ENCODE measurements at regions not wholly inside any gene's neighbourhood (a gene's known extent, or its start where the extent isn't known, plus 50 kb on each side); places are given as distances from the start of the nearest gene placed in this dataset.

DNA sequence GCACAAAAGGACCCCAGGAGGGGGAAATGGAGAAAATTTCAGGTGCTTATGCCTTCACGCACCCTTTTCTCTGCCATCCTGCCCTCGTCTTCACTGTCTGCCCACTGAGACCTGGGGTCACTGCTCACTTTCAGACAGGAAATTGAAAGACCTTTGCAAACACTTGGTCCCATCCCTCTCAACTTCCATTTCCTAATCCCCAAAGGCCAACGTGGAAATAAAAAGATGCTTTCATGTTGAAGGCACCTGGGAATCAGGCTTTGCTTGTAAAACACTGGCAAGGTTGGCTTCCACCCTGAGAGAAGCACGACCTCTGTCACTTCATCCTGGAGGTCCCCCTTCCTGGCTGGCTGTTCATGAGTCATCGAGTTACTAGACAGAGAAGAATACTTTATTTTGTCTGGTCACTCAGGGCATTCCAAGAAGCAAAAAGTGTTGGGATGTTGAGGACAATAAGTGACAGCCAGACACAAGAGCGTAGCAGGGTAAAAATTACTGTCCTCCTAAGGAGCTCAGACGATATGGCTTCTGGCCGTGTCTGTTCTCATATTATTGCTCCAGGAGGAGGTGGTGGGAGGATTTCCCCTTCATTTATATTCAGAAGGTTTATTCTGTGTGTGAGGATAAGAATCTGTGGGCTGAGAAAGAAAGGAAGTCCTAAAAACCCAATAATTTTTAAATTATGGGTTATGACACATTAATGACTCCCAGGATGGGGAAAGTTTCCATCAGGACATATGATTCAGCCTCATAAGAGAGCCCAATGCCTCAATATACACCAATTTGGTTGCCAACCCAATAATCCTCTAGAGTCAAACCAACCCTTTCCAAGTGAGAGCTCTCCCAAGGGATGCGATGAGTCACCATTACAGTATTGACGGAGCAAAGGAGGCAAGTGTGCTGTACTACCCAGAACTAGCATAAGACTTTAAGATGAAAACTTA is 409.0 kb downstream of the COG6 start:
- Mint-ChIP-seq H3K4me3 (no peak overlapping the region), H3K27me3 (ENCODE audit: low read depth) (no peaks in the 10 kb centered on the region), H3K27ac (no peak overlapping the region), H3K9me3 (no peaks in the 10 kb centered on the region), H3K36me3 (no peaks in the 10 kb centered on the region), H3K4me1 (peaks cover 9% of the 10 kb centered on the region)
- DNase-seq (ENCODE audit: low spot score) (no peak), ATAC-seq (no peak)
- TF ChIP-seq, protein P1, sequence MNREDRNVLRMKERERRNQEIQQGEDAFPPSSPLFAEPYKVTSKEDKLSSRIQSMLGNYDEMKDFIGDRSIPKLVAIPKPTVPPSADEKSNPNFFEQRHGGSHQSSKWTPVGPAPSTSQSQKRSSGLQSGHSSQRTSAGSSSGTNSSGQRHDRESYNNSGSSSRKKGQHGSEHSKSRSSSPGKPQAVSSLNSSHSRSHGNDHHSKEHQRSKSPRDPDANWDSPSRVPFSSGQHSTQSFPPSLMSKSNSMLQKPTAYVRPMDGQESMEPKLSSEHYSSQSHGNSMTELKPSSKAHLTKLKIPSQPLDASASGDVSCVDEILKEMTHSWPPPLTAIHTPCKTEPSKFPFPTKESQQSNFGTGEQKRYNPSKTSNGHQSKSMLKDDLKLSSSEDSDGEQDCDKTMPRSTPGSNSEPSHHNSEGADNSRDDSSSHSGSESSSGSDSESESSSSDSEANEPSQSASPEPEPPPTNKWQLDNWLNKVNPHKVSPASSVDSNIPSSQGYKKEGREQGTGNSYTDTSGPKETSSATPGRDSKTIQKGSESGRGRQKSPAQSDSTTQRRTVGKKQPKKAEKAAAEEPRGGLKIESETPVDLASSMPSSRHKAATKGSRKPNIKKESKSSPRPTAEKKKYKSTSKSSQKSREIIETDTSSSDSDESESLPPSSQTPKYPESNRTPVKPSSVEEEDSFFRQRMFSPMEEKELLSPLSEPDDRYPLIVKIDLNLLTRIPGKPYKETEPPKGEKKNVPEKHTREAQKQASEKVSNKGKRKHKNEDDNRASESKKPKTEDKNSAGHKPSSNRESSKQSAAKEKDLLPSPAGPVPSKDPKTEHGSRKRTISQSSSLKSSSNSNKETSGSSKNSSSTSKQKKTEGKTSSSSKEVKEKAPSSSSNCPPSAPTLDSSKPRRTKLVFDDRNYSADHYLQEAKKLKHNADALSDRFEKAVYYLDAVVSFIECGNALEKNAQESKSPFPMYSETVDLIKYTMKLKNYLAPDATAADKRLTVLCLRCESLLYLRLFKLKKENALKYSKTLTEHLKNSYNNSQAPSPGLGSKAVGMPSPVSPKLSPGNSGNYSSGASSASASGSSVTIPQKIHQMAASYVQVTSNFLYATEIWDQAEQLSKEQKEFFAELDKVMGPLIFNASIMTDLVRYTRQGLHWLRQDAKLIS (CRISPR knock-in tag; IDR thresholded peaks at IDR 0.05; ENCODE audit: borderline replicate concordance) = no peak
- TF ChIP-seq FOXK1 (CRISPR knock-in tag; IDR thresholded peaks at IDR 0.05) (no peak), USF1 (CRISPR knock-in tag; IDR thresholded peaks at IDR 0.05) (no peak), MXD4 (CRISPR knock-in tag; IDR thresholded peaks at IDR 0.05; ENCODE audit: borderline replicate concordance) (no peak), KAT7 (CRISPR knock-in tag; IDR thresholded peaks at IDR 0.05; ENCODE audit: borderline replicate concordance) (no peak), GRHL2 (CRISPR knock-in tag; IDR thresholded peaks at IDR 0.05; ENCODE audit: insufficient replicate concordance, severe bottlenecking) (no peak), ZSCAN18 (CRISPR knock-in tag; IDR thresholded peaks at IDR 0.05) (no peak), CBFB (CRISPR knock-in tag; IDR thresholded peaks at IDR 0.05; ENCODE audit: low read depth) (no peak), NFATC4 (CRISPR knock-in tag; IDR thresholded peaks at IDR 0.05) (no peak), FOXJ3 (CRISPR knock-in tag; IDR thresholded peaks at IDR 0.05; ENCODE audit: borderline replicate concordance) (no peak), ZNF138 (CRISPR knock-in tag; conservative IDR thresholded peaks at IDR 0.05) (no peak), TEAD1 (CRISPR knock-in tag; IDR thresholded peaks at IDR 0.05) (no peak)
- TF ChIP-seq, protein P2, sequence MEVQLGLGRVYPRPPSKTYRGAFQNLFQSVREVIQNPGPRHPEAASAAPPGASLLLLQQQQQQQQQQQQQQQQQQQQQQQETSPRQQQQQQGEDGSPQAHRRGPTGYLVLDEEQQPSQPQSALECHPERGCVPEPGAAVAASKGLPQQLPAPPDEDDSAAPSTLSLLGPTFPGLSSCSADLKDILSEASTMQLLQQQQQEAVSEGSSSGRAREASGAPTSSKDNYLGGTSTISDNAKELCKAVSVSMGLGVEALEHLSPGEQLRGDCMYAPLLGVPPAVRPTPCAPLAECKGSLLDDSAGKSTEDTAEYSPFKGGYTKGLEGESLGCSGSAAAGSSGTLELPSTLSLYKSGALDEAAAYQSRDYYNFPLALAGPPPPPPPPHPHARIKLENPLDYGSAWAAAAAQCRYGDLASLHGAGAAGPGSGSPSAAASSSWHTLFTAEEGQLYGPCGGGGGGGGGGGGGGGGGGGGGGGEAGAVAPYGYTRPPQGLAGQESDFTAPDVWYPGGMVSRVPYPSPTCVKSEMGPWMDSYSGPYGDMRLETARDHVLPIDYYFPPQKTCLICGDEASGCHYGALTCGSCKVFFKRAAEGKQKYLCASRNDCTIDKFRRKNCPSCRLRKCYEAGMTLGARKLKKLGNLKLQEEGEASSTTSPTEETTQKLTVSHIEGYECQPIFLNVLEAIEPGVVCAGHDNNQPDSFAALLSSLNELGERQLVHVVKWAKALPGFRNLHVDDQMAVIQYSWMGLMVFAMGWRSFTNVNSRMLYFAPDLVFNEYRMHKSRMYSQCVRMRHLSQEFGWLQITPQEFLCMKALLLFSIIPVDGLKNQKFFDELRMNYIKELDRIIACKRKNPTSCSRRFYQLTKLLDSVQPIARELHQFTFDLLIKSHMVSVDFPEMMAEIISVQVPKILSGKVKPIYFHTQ (CRISPR knock-in tag; IDR thresholded peaks at IDR 0.05) = no peak
- TF ChIP-seq, protein P3, sequence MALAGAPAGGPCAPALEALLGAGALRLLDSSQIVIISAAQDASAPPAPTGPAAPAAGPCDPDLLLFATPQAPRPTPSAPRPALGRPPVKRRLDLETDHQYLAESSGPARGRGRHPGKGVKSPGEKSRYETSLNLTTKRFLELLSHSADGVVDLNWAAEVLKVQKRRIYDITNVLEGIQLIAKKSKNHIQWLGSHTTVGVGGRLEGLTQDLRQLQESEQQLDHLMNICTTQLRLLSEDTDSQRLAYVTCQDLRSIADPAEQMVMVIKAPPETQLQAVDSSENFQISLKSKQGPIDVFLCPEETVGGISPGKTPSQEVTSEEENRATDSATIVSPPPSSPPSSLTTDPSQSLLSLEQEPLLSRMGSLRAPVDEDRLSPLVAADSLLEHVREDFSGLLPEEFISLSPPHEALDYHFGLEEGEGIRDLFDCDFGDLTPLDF (CRISPR knock-in tag; IDR thresholded peaks at IDR 0.05) = no peak
- TF ChIP-seq, protein P4, sequence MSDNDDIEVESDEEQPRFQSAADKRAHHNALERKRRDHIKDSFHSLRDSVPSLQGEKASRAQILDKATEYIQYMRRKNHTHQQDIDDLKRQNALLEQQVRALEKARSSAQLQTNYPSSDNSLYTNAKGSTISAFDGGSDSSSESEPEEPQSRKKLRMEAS (CRISPR knock-in tag; IDR thresholded peaks at IDR 0.05) = no peak
- CTCF ChIA-PET = no interaction called here
- POLR2A ChIA-PET = no interaction called here
